GM19328 (cell line): ENCODE measurements at regions not wholly inside any gene's neighbourhood (a gene's known extent, or its start where the extent isn't known, plus 50 kb on each side); places are given as distances from the start of the nearest gene placed in this dataset.

Experiments
- ATAC-seq: cut with Tn5 transposase; IDR thresholded peaks from one replicate; pipeline ENCODE4 v1.9.1; 2021; ENCODE audit warnings: mild to moderate bottlenecking, moderate library complexity; ENCODE audit not compliant: unreplicated experiment

DNA sequence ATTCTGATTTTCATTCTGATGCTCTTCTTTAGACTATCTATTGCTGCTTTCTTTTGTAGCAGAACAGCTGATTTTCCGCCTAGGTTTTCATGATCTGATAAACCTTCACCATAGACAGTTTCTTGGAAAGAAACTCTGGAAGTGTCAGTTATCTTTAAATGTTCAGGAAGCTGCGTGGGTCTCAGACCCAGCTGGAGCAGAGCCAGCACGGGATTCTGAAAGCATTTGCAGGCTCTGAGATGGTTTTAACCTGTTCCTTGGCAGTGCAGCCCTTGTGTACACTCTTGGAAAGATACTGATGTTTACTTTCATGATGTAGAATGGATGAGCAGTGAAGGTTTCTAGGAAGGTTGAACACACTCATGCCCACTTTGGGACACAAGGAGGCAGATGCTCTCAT lies 178.0 kb upstream of the DMRT1 start:
- ATAC-seq = no peak

DNA sequence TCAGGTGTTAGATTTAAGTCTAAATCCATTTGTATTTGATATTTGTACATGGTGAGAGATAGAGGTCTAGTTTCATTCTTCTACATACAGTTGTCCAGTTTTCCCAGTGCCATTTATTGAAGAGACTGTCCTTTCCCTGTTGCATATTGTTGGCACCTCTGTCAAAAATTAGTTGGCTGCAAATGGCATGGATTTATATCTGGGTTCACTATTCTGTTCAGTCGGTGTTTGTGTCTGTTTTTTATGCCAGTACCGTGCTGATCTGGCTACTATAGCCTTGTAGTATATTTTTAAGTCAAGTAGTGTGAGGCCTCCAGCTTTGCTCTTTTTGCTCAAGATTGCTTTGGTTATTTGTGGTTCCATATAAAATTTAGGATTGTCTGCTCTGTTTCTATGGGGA lies 176.2 kb upstream of the DMRT1 start:
- ATAC-seq = no peak

DNA sequence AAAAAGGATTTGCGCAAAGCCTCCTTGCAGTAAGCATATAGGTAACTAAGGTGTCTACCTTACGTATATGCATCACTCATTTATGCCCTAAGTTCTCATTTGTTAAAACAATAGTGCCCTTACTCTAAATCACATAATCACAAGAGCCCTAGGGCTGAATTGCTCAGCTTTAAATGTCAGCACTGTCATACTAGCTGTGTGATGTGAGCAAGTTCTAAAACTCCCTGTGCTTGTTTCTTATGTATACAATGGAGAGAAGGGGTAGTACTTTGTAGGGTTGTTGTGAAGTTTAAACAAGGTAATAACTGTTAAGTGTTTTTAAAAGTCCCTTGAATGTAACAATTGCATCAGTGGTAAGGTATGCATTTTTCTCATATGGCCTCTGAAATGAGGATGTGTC lies 169.5 kb upstream of the DMRT1 start:
- no peak for ATAC-seq

DNA sequence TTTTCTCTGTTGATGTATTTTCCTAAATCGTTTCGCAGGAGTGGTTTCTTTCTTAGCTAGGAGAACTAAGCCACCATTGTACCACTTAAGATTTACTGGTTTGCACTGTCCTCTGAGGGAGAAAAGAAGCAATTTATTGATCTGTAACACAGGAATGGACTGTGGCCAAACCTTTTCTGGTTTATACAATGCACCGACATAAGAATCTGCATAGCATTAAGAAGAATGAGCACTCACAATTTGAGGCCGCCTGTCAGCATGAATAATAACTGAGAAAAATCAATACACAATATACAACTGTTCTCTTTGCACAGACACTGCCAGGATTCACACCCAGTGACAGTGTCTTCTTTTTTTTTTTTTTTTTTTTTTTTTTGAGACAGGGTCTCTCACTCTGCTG lies 168.6 kb upstream of the DMRT1 start:
- no peak for ATAC-seq

DNA sequence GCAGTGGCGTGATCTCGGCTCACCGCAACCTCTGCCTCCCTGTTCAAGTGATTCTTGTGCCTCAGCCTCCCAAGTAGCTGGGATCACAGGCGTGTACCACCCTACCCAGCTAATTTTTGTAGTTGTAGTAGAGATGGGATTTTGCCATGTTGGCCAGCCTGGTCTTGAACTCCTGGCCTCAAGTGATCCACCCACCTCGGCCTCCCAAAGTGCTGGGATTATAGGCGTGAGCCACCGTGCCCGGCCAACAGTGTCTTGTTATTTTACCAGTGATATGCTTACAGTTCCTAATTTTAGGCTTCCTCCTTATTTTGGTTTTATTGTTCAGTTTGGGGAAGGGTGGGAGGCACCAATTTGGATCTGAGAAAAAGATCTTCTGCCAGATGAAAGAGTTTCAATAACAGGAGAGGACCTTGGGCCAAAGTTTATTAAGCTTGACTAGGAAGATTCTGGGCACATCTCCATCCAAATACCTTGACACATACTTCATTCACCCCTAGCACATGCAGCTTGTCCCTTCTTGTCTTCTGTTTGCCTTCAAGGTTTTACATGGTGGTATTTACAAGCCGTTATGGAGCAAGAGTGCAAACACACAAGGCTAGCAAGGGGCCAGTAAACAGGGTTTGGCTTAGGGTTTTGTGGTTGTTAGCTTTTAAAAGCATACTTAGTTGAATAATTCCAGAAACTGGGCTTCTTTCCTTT lies 168.1 kb upstream of the DMRT1 start:
- ATAC-seq = no peak

DNA sequence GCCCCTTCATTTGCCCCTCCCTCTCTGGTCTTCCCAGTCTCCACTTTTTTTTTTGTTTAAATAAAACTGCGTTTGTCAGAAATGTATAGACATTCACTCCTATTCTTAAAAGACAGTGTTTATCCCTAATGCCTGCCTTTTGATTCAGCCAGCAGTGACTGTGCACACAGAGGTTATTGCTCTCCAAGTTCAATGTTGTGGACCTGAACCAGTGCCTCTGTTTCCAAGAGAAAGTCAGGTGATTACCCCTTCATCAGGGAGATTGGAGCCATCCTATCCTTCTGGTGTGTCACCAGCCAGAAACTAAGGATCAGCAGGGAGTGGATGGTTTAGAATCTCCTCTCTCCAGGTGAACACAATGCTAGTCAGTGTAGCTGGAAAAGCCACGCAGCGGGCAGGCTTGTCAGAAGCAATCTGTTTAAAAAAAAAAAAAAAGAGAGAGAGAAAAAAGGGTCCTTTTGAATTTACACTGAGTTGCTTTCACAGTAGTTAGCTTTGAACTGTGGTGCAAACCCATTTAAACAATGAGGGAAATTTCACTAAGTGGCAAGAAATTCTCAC lies 167.5 kb upstream of the DMRT1 start:
- no peak for ATAC-seq

DNA sequence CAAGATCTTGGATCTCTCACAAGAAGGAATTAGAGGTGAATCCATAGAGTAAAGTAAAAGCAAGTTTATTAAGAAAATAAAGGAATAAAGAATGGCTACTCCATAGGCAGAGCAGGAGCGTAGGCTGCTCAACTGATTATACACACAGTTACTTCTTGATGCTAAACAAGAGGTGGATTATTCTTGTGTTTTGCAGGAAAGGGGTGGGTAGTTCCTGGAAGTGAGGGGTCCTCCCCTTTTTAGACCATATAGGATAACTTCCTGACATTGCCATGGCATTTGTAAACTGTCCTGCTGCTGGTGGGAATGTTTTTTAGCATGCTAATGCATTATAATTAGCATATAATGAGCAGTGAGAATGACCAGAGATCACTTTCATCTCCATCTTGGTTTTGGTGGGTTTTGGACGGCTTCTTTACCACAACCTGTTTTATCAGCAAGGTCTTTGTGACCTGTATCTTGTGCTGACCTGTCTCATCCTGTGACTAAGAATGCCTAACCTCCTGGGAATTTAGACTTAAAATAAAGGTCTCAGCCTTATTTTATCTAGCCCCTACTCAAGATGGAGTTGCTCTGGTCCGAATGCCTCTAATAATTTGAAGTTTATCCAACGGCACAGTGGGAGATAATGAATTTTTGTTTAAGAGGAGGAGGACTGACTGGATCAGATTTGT lies 165.7 kb upstream of the DMRT1 start:
- no peak for ATAC-seq

DNA sequence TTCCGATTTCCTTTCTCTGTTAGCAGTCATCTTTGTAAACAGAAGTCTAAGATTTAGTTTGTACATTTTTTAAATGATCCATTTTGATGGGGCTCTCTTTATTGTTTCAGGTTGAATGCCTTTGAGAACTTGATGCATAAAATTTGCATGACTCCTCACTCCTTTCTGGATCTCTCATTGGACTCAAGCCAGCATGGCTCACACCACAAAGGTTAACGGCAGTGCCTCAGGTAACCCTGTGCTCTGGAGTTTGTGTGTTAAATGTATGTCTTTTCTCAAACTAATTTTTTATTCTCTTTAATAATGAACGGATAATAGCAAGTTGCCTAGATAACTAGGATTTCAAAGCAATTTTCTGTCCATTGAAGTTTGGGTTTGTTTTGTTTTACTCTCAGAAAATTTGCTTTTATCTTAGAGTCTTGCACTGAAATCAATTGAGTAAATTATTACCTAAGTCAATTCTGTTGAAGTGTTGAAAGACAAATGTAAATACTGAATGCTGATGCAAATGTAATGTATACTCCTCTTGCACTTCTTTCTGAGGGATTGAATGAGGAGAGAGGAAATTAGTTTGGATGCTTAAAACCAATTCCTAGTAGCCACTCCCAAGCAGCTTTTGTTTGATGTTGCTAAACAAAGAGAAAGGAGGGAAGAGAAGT lies 164.6 kb upstream of the DMRT1 start:
- ATAC-seq = no peak

DNA sequence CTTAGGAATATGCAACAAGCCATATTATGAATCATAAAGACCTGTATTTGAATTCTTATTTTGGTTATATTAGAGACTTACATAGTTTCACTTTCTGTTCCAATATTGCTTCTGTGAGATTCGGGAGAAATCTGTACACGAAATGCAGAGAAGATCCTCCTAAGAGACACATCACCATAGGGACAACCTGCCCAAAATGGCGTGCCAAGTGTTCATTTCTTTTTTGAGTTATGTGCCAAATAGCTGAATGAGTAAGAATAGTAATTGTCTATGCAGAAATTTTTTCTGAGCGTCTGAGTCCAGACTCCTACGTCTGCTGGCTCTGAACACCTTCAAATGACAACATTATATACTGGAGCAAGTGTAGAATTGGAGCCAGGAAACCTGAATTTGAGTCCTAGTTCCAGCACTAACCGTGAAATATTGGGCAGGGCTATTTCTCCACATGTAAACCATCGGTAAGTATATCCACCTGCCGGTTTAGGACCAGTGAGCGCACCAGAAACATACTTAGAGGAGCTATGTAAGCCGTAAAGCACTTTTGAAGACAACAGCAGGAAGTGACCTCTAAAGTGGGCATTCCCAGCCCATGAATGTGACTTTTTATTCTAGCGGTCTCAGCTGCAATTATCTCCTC lies 163.9 kb upstream of the DMRT1 start:
- no peak for ATAC-seq

DNA sequence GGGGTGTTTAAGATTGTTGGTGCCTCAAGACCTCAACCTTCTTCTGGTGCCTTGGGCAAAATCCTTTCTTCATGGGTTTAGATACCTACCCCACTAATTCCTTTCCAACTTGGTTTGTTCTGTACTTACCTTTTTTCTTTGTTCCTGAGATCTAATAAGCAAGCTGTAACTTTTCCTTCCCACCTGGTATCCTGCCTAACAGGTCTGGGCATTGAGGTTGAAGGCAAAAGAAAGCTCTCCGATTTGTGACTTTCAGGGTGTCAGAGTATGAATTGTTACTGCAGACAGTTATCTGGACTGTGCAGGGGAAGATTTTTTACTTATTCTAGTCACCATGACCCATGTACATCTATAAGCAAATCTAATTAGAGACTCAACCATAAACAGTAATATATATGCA lies 162.6 kb upstream of the DMRT1 start:
- ATAC-seq = no peak

DNA sequence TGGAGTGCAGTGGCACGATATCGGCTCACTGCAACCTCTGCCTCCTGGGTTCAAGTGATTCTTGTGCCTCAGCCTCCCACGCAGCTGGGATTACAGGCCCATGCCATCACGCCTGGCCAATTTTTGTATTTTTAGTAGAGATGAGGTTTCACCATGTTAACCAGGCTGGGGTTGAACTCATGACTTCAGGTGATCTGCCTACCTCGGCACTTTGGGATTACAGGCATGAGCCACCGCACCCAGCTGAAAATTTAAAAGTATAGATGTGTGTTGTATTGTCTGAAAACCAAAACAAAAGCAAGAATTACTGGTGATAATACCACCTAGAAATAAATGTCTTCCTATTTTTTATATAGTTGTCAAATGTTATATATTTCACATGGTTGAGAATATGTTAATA lies 162.0 kb upstream of the DMRT1 start:
- ATAC-seq = no peak

DNA sequence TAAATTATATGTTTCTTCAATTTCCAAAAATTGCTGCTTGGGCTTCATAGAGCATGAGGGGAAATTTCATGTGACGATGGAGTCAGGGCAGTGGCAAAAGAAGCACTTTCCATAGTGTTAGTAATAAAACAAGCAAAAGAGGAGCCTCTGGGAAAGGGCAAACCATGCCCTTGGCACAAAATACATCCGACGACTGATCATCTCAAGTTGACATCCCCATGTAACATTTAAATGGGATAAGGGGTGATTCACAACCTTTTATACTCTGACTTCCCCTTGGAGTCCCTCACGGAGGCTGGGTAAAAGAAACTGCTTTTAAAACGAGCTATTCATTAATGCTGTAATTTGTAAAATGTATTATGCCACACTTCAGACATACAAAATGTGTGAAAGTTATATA lies 161.4 kb upstream of the DMRT1 start:
- no peak for ATAC-seq

DNA sequence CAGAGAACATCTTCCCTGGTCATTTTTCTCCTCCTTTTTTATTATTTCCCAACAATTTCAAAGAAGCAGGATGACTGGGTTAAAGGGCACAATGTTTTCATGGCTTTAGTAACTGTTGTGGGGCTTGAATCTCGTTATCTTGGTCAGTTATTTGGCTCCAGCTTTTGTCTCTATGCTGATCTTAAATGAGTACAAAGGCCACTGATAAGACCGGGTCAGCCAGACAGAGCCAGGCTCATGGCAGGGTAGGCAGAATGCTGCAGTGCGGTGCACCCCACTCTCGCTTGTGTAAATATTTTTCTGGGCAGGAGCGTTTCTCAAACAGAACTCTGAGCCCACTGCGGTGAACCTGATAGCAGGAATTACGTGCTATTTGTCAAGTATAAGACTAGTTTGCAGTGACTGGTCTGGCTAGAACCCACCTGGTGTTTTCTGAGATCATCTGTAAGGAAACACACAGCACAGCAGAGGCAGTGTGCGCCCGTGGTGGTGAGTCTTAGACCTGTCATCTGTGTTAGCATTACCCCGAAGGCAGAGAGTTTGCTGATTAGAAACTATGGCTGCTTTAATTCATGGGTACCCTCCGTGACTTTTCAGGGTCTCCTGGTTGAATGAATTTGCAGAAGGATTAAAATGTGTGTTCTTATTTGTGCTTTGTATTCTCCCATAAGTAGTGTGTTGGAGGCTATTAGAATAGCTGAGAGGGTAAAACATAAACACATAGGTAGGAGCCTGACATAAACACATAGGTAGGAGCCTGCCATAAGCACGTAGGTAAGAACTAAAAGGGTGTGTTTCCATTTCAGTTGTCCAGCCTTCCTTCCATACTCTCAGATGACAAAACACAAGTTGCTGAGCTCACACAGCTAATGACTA lies 158.6 kb upstream of the DMRT1 start:
- no peak for ATAC-seq

DNA sequence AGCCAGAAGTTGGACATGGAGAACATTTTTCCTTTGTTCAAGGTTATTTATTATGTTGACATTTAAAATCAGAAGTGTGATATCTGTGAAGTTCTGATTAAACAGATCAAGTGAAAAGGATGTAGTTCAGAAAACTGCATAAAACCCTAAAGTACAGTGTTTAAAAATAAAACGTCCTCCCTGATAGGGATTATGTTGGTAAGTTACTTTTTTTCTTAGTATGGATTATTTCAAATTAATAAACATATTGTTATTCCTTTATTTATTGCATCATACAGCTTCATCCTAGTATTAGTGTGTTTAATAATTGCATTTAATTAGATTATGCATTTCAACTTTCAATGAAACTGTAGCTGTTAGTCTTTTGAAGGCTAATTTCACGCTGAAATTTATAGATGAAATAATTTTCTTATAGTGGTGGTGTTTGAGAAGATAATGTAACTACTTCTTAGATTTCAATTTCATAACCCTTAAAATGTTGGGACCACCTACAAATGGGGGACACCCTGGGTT lies 157.9 kb upstream of the DMRT1 start:
- no peak for ATAC-seq

DNA sequence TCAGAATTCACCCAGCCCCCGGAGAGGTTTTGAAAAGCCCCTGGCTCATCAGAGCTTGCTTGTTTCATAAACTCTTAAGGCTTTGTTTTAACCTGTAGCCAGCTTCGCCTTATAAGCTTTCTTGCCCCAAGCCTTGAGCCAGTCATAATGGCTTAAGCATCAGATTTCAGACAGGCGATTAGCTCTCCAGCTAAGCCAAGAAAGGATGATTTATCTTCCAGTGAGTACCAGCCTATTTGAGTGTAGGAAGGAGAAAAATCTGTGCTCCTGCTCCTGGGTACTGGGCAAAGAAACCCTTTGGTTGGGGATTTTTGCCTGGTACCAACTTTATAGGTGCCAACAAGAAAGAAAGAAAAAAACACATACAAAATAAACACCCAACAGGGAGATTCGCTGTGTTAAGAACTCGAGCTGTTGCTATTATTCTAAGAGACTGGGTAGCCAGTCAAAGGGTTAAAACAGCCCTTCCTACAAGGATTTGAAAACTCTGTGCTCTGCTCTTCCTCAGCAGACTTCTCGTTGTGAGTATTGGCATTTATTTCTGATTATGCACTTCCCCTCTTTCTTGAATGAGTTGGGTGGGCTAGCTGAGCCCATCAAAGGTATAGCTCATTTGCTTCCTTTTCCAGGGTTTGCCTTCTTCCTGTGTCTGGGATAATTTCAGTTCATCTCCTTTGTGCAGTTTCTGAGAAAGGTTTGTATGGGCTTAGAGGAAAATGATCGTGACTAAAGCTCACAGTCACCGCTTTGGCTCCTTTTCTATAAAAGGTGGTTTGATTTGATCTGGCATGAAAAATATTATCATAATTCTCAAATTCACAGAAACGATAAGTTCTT lies 157.2 kb upstream of the DMRT1 start:
- ATAC-seq = no peak

DNA sequence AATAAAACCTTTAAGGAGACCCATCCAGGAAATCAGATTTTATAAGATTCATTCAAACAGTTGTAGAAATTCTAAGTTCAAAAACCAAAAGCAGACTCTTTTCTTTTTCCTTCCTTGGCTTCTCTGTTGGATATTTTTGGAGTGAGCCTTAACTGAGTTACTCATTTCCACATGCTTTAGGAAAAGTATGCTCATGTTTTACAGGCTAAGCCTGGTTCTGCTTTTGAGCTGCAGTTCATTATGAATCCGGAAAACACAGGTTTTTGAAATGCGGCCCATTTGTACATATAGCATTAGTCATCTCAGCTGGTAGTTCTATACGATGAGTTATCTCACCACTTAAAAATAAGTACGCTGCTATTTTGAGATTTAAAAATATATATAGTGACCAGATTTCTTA lies 156.6 kb upstream of the DMRT1 start:
- ATAC-seq = no peak

DNA sequence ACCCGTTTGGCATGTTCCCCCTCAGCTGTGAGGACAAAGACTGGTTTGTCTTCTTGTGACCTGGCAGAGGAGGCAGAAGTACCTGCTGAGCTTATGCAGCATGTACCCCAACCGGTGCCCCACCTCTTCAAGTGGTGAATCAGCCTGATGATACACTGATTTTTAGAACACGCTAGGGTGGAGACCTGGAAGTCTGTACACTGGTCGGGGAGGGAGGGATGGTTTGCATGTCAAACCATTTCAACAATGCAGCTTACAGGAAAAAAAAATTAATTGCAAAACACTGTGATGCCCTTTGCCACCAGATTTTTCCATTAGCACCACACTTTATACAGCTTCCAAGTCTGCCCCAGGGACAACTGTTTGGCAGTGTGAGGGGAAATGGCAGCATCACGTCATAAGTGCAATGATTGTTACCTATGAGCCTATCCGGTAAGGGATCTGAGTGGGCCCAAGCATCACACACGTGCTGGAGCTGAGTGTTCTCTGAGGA lies 155.1 kb upstream of the DMRT1 start:
- ATAC-seq = no peak

DNA sequence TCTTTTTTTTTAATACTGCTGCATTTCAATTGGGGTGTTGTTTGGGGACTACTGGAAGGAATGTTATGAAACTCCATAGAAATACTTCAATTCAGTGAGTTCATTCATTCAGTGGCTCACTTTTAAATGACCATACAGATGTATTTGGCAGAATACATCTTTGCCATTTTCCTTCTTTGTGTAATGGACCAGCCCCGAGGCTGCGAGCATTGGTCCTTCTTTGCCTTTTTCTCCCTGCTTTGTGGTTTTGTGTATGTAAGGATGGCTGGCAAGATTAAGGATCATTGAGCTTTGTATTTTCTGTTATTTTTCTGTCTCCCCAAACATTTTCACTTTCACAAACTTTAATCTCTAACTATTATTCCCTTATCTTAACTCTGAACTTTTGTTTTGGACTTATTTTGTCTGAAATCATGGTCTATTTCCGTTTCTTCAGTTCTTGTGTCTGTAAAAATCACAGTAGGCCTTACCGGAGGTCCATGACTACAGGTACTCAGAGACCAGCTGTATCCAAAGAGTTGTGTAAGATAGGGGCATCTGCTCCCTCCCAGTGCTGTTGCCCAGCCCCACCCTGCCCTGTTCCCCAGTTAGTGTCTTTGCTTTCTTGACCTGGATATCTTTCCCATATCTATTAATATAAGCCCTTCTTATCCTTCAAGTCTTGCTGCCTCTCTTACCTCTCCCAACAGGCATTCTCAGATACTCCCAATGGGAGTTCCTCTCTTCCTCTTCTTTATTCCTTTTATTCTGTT lies 154.3 kb upstream of the DMRT1 start:
- ATAC-seq = no peak

DNA sequence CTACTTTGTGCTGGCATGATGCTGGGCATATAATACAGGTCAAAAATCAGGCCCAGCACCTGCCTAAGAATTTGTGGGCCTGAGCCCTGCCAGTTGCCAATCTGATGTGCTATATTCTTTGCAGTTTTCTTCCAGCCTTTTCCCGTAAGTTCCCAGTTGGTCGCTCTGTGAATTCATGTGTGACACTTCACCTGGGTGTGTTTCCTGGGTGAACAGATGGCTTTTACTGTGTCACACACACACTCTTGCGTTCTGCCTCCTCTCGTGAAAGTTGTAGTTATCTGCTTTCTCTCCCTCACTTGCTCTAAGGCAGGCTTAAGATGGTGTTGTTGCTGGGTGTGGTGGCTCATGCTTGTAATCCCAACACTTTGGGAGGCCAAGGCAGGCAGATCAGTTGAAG lies 153.5 kb upstream of the DMRT1 start:
- no peak for ATAC-seq
